Aorta (tissue), 5 donors: ENCODE measurements at regions not wholly inside any gene's neighbourhood (a gene's known extent, or its start where the extent isn't known, plus 50 kb on each side); places are given as distances from the start of the nearest gene placed in this dataset.
"Not testable (repeated sequence)": the region's sequence is repeated elsewhere in the genome, so short reads cannot be mapped to it uniquely, and the experiment has no call there.

Experiments
- ATAC-seq: fragments of 200-7000 bp; cut with Tn5 transposase; one replicate; pipeline ENCODE4 v1.9.1; 2022; ENCODE audit warnings: moderate library complexity; ENCODE audit not compliant: low FRiP score
- DNase-seq, 2 donors: peaks; one replicate each; pipeline ENCODE4 v3.0.0-alpha.2; 2020
- H3K27ac ChIP-seq, 2 donors: one replicate each; pipeline ENCODE4 v1.5.1; 2013; ENCODE audit warnings: low read length in 2 of 2, mild to moderate bottlenecking in 2 of 2, moderate library complexity in 2 of 2, control low read depth in 1 of 2, inconsistent platforms in 1 of 2, low read depth in 1 of 2
- H3K27me3 ChIP-seq, 2 donors: one replicate each; pipeline ENCODE4 v1.6.1; 2013; ENCODE audit warnings: control low read depth in 1 of 2, low read length in 1 of 2, mild to moderate bottlenecking in 1 of 2, moderate library complexity in 1 of 2; ENCODE audit not compliant: insufficient read depth in 2 of 2, control insufficient read depth in 1 of 2
- H3K36me3 ChIP-seq, 2 donors: one replicate each; pipeline ENCODE4 v1.6.1; 2013; ENCODE audit warnings: control low read depth in 1 of 2, low read length in 1 of 2, mild to moderate bottlenecking in 1 of 2; ENCODE audit not compliant: insufficient read depth in 2 of 2, control insufficient read depth in 1 of 2
- H3K4me1 ChIP-seq, 2 donors: one replicate each; pipeline ENCODE4 v1.6.1; 2013; ENCODE audit warnings: low read length in 2 of 2, control low read depth in 1 of 2, mild to moderate bottlenecking in 1 of 2, moderate library complexity in 1 of 2; ENCODE audit not compliant: insufficient read depth in 2 of 2, control insufficient read depth in 1 of 2
- H3K4me3 ChIP-seq, 2 donors: one replicate each; pipeline ENCODE4 v1.5.1; 2013; ENCODE audit warnings: low read length in 2 of 2, control low read depth in 1 of 2, mild to moderate bottlenecking in 1 of 2
- H3K9me3 ChIP-seq: one replicate; pipeline ENCODE4 v1.6.1; 2013; ENCODE audit warnings: mild to moderate bottlenecking, low read length; ENCODE audit not compliant: control insufficient read depth
- WGBS, 2 donors: extraction: QIAGEN DNeasy Blood & Tissue Kit; methylation state at CpG; one replicate each; pipeline ENCODE4 v1.1.7; 2013; 5-methylcytosine and 5-hydroxymethylcytosine counted together
- intact Hi-C, 2 donors: fragments of 100-400 bp; cut with DNase I; formaldehyde crosslinking; loops; one replicate each; pipeline versions ENCODE4 v1.14.2 to v1.15.0; 2022
- donor health status: healthy with polysubstance abuse.
- donor health status: Bipolar disorder and iron deficiency.
- donor health status: DM: no; HTN: no; CAD: no.
- donor health status: DM: no; HTN: no; CAD: no.
- donor health status: DM: yes; HTN: yes; CAD: no.

- Histone ChIP-seq H3K4me3 (no peak overlapping the region), H3K27ac (no peak overlapping the region), H3K27me3 (no peaks in the 10 kb centered on the region), H3K4me1 (no peaks in the 10 kb centered on the region), H3K36me3 (no peaks in the 10 kb centered on the region), H3K9me3 (no peaks in the 10 kb centered on the region)
- ATAC-seq (no peak), DNase-seq (peak in 1 of 2 donors; percentile 65)
- 24 to 27% methylated on average over 11 of the region's 11 CpGs for WGBS, 2 donors
- intact Hi-C loops, result no loop called here
These were observed 78.0 kb upstream of the DRD5 start for GRCh38 chr4:9703391-9703790.

GRCh38 chr4:9704126-9704525 lies 77.3 kb upstream of the DRD5 start:
- H3K4me1 ChIP-seq, H3K4me3 ChIP-seq, H3K27ac ChIP-seq, ATAC-seq, H3K9me3 ChIP-seq, H3K27me3 ChIP-seq, intact Hi-C loops, H3K36me3 ChIP-seq, DNase-seq: not testable (repeated sequence)
- WGBS, 2 donors, result 87 to 89% methylated on average over 6 of the region's 6 CpGs

- no peaks in the 10 kb centered on the region for H3K27me3 ChIP-seq
- 72 to 75% methylated on average over 13 of the region's 13 CpGs for WGBS, 2 donors
- no peaks in the 10 kb centered on the region for H3K4me1 ChIP-seq
- H3K36me3 ChIP-seq, result no peaks in the 10 kb centered on the region
- ATAC-seq (no peak), DNase-seq (no peak)
- no peak overlapping the region for H3K27ac ChIP-seq
- intact Hi-C loops, result no loop called here
- H3K9me3 ChIP-seq, result no peaks in the 10 kb centered on the region
- H3K4me3 ChIP-seq, result no peak overlapping the region
These were observed 76.7 kb upstream of the DRD5 start for GRCh38 chr4:9704551-9705332.

DNA sequence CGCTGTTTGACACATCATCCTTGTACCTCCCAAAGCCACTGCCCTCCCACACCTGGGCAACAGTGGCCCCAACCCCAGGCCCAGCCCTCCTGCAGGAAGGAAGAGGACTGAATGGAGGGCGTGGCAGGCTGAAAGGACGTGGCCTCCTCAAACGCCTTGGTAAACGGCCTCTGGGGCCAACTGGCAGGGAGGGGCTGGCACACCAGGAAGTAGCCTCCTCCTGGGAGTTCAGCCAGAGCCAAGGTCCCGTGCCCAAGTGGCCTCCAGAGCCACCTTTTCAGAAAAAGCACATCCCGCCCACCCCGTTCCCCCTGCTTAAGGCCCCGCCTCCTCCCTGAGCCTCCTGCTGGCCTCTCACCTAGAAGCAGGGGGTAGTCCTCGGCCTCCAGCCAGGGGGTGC lies 74.2 kb upstream of the DRD5 start:
- DNase-seq, H3K36me3 ChIP-seq, intact Hi-C loops, H3K4me1 ChIP-seq, ATAC-seq, H3K27me3 ChIP-seq, H3K9me3 ChIP-seq, H3K27ac ChIP-seq, H3K4me3 ChIP-seq: not testable (repeated sequence)
- WGBS, 2 donors, result 46 to 59% methylated on average over 8 to 10 of the region's 10 CpGs

- H3K4me3 ChIP-seq, DNase-seq, H3K36me3 ChIP-seq, ATAC-seq, H3K27me3 ChIP-seq, H3K27ac ChIP-seq, intact Hi-C loops, H3K9me3 ChIP-seq, H3K4me1 ChIP-seq: not testable (repeated sequence)
- WGBS, 2 donors, result 94 to 96% methylated on average over 8 to 15 of the region's 15 CpGs
These were observed 73.5 kb upstream of the DRD5 start for GRCh38 chr4:9707936-9708335.

- 92% methylated on average over 11 of the region's 11 CpGs for WGBS, 2 donors
- intact Hi-C loops, result no loop called here
- ATAC-seq, result no peak
These were observed 71.7 kb upstream of the DRD5 start for GRCh38 chr4:9709724-9710123.

GRCh38 chr4:9715271-9715670 lies 66.2 kb upstream of the DRD5 start:
- H3K27ac ChIP-seq, H3K9me3 ChIP-seq, H3K4me3 ChIP-seq, ATAC-seq, H3K36me3 ChIP-seq, H3K27me3 ChIP-seq, DNase-seq, H3K4me1 ChIP-seq, intact Hi-C loops: not testable (repeated sequence)
- 94 to 100% methylated on average over 2 of the region's 2 CpGs for WGBS, 2 donors

More at GRCh38 chr4:9709724-9710123, 71.7 kb upstream of the DRD5 start:
- no peaks in the 10 kb centered on the region for H3K4me1 ChIP-seq
- H3K27me3 ChIP-seq, result no peaks in the 10 kb centered on the region
- H3K36me3 ChIP-seq, result no peaks in the 10 kb centered on the region
- DNase-seq, result no peak
- no peaks in the 10 kb centered on the region for H3K9me3 ChIP-seq
- no peak overlapping the region for H3K4me3 ChIP-seq
- no peak overlapping the region for H3K27ac ChIP-seq

- Histone ChIP-seq H3K9me3 (no peaks in the 10 kb centered on the region), H3K27me3 (no peaks in the 10 kb centered on the region), H3K4me1 (no peaks in the 10 kb centered on the region), H3K36me3 (no peaks in the 10 kb centered on the region), H3K4me3 (no peak overlapping the region), H3K27ac (no peak overlapping the region)
- ATAC-seq, result no peak
- 48 to 55% methylated on average over 3 of the region's 3 CpGs for WGBS, 2 donors
- intact Hi-C loops, result no loop called here
- no peak for DNase-seq
These were observed 65.3 kb upstream of the DRD5 start for GRCh38 chr4:9716093-9716492.

- H3K9me3 ChIP-seq, H3K27me3 ChIP-seq, H3K4me3 ChIP-seq, ATAC-seq, H3K36me3 ChIP-seq, H3K4me1 ChIP-seq, H3K27ac ChIP-seq, intact Hi-C loops, DNase-seq: not testable (repeated sequence)
- 17 to 21% methylated on average over 1 of the region's 1 CpG for WGBS, 2 donors
These were observed 63.0 kb upstream of the DRD5 start for GRCh38 chr4:9718246-9718939.
